ENCODE measurements at regions not wholly inside any gene's neighbourhood (a gene's known extent, or its start where the extent isn't known, plus 50 kb on each side); places are given as distances from the start of the nearest gene placed in this dataset.

DNA sequence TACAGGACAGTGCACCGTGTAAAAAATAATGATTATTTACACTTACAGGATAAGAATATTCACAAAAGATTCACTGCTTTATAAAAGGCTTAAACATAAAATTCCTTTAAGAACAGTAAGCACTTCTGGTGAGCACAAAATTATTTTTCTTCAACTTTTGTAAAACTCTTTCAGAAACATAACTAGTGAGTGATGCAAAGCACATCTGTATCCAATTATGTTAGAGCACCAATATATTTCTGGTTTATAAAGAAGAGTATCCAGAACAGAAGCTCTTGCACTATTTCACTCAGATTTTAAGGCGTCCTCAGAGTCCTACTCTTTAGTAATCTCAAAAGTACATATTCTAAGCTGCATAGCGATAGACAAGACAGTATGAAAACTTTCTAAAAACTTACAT lies 276.0 kb downstream of the C4orf33 start:
- ATAC-seq (ENCODE audit: low FRiP score) (no peak), DNase-seq (ENCODE audit: low spot score) (no peak)
- TF ChIP-seq, protein P1, sequence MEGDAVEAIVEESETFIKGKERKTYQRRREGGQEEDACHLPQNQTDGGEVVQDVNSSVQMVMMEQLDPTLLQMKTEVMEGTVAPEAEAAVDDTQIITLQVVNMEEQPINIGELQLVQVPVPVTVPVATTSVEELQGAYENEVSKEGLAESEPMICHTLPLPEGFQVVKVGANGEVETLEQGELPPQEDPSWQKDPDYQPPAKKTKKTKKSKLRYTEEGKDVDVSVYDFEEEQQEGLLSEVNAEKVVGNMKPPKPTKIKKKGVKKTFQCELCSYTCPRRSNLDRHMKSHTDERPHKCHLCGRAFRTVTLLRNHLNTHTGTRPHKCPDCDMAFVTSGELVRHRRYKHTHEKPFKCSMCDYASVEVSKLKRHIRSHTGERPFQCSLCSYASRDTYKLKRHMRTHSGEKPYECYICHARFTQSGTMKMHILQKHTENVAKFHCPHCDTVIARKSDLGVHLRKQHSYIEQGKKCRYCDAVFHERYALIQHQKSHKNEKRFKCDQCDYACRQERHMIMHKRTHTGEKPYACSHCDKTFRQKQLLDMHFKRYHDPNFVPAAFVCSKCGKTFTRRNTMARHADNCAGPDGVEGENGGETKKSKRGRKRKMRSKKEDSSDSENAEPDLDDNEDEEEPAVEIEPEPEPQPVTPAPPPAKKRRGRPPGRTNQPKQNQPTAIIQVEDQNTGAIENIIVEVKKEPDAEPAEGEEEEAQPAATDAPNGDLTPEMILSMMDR (IDR thresholded peaks at IDR 0.05) = no peak

DNA sequence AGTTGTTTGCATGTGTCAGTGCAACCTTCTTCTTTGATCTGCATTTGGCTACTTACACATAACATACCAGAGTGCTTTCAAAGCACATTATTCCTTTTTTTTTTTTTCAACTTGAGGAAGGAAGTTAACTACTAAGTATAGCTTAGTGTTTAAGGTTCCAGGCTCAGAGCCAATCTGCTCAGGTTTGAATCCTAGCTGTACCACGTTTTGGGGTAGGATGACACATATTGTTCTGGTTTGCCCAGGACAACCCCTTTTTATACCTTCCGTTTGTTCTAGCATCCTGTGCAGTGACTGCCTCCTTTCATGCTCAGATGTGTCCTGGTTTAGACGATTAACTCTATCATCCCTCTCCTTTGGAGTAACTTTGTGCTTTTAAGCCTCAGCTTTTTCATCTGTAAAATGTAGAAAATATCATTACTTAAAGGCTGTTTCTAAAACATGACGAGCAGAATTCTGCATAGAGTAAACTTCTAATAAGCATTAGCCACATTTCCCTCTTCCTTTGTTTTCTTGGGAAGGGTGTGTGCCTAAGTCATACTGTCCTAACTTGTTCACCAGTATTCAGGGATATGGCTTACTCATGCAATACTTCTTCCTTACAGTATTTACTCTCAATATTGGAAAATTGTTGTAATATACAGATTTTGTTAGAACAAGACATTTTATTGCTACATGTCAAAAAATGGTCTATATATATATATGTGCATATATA lies 281.3 kb downstream of the C4orf33 start:
- TF ChIP-seq, protein P1 (IDR thresholded peaks at IDR 0.05) = no peak
- DNase-seq (ENCODE audit: low spot score) (no peak), ATAC-seq (ENCODE audit: low FRiP score) (no peak)

DNA sequence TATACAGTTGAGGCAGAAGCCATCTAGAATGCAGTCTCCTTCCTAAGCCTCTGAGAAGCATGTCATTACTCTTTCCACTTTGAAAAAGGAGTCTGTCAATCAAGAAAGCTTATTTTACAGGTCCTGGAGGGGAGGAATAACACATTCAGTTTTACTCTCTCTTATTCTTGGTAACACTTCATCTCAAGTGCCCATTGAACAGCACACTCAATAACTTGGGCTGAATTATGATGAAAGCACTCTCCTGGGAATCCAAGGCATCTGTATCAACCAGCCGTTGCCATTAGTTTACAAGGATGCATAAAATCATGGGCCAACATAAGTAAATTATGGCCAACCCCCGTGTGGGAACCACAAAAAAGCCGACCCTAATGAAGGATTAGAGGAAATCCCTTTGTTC lies 282.4 kb downstream of the C4orf33 start:
- DNase-seq (ENCODE audit: low spot score) (no peak), ATAC-seq (ENCODE audit: low FRiP score) (no peak)
- TF ChIP-seq, protein P1 (IDR thresholded peaks at IDR 0.05) = no peak

DNA sequence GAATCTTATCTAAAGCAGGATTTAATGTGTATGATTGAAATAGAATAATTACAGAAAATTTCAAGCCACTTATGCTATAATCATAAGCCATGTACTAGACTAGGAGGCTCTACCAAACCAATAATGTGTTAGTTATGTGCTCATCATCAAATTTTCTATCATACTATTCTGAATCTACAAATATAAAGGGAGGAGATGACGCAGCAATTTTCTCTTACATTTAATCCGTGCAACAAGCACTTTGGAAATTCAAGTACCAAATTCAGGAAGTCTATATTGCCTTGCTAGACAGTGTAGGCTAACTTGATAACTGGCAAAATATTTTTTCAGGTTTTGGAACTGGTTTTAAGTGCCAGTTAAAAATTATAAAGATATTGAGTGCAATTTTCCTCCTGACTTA lies 283.5 kb downstream of the C4orf33 start:
- DNase-seq (ENCODE audit: low spot score) (no peak), ATAC-seq (ENCODE audit: low FRiP score) (no peak)
- TF ChIP-seq, protein P1 (IDR thresholded peaks at IDR 0.05) = no peak

DNA sequence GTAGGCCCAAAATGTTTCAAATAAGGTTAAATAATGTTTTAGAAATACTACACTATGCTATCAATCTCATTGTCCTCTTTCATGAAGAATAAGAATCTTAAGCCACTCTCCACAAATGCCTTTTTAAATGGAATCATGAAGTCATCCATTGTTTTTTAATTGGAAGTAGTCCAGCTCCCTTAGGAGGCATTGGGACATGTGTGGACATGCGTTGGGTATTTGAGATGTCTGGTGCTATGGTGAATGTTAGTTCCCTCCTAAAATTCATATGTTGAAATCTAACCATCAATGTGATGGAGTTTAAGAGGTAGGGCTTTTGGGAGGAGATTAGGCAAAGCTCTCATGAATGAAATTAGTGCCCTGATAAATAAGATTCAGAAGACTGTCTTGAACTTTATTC lies 289.0 kb downstream of the C4orf33 start:
- DNase-seq (ENCODE audit: low spot score) (no peak), ATAC-seq (ENCODE audit: low FRiP score) (no peak)
- TF ChIP-seq, protein P1 (IDR thresholded peaks at IDR 0.05) = no peak

DNA sequence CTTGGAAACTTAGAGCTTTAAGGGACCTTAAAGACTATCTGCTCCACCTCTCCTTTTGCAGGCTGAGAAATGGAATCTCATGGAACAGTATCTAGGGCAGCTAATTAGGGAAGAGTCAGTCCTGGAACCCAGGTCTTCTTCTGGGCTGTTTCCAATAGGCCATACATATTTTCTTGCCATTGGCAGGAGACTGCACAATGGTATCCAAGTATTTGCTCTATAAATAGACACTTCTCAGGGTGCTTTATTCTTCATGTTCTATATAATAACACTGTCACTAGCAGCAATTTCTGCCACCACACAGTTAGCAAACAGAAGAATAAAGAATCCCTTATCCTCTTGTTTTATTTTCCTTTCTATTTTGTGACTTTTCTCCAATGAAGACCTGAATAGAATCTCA lies 291.7 kb downstream of the C4orf33 start:
- TF ChIP-seq, protein P1 (IDR thresholded peaks at IDR 0.05) = no peak
- DNase-seq (ENCODE audit: low spot score) (no peak), ATAC-seq (ENCODE audit: low FRiP score) (no peak)

DNA sequence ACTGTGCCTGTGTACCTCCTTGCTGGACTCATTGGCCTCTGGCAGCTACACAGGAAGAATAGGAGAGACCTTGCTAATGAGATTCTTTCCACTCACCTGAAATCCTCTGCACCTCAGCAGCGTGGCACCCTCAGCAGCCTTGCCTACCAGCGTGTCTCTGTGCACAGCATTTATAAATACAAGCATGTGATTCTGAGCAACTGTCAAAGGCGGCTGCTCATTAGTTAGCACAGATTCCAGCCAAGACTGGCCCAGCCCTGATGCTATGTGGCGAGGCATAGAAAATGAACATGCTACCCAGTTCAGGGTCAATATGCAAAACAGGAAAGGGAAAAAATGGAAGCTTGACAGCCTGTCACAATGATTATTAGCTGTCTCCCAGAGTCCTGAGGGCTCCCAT lies 298.0 kb downstream of the C4orf33 start:
- DNase-seq (ENCODE audit: low spot score) (no peak), ATAC-seq (ENCODE audit: low FRiP score) (no peak)
- TF ChIP-seq, protein P1 (IDR thresholded peaks at IDR 0.05) = no peak

All from omental fat pad (tissue), 3 donors.